Prostate gland (tissue), 2 donors: ENCODE measurements at regions not wholly inside any gene's neighbourhood (a gene's known extent, or its start where the extent isn't known, plus 50 kb on each side); places are given as distances from the start of the nearest gene placed in this dataset.

Experiments
- CTCF ChIP-seq, 4 experiments: fragments of 200-600 bp in 2 of 4; fragments of 450-650 bp in 2 of 4; sonication (generic) in 2 of 4; IDR thresholded peaks; 1 replicate in 3 of 4; 2 replicates in 1 of 4; pipeline ENCODE4 v1.5.1; 2016 to 2019; ENCODE audit warnings: antibody characterized with exemption in 4 of 4, mild to moderate bottlenecking in 2 of 4, moderate library complexity in 2 of 4
- POLR2A ChIP-seq: fragments of 450-650 bp; IDR thresholded peaks from one replicate; pipeline ENCODE4 v1.6.1; 2016; ENCODE audit warnings: antibody characterized with exemption, mild to moderate bottlenecking

GRCh38 chr14:27613102-27613501, 1015.3 kb upstream of the NOVA1 start:
- TF ChIP-seq CTCF (IDR thresholded peaks at IDR 0.05): no peak
- no peak for TF ChIP-seq POLR2A
